ENCODE measurements at regions not wholly inside any gene's neighbourhood (a gene's known extent, or its start where the extent isn't known, plus 50 kb on each side); places are given as distances from the start of the nearest gene placed in this dataset.

- intact Hi-C loops (cut with DNase I) = no loop called here
- Histone ChIP-seq H3K4me1 (no peaks in the 10 kb centered on the region), H3K4me3 (no peak overlapping the region), H3K27me3 (no peaks in the 10 kb centered on the region), H3K27ac (no peak overlapping the region), H3K9me3 (peaks cover 0 to 4% (median 0%) of the 10 kb centered on the region in 4 donors), H3K36me3 (no peaks in the 10 kb centered on the region)
- TF ChIP-seq POLR2A (IDR thresholded peaks at IDR 0.05) (no peak), CTCF (IDR thresholded peaks at IDR 0.05) (no peak)
- 34% methylated on average over 5 of the region's 5 CpGs for WGBS (ENCODE audit: insufficient coverage, low coverage, low lambda C conversion rate, missing lambda C conversion rate)
- no peak for ATAC-seq
- DNase-seq = no peak
Measured at GRCh38 chr14:62062645-62063044, 300.4 kb downstream of the SNAPC1 start.

- H3K4me1 ChIP-seq = no peaks in the 10 kb centered on the region
- DNase-seq = no peak
- no peak overlapping the region for H3K4me3 ChIP-seq
- TF ChIP-seq POLR2A (IDR thresholded peaks at IDR 0.05) (no peak), CTCF (IDR thresholded peaks at IDR 0.05) (no peak)
- no peaks in the 10 kb centered on the region for H3K36me3 ChIP-seq
- H3K27ac ChIP-seq = no peak overlapping the region
- 54% methylated on average over 3 of the region's 3 CpGs for WGBS (ENCODE audit: insufficient coverage, low coverage, low lambda C conversion rate, missing lambda C conversion rate)
- ATAC-seq = no peak
- peaks cover 0 to 4% (median 0%) of the 10 kb centered on the region in 4 donors for H3K9me3 ChIP-seq
- intact Hi-C loops (cut with DNase I) = no loop called here
- H3K27me3 ChIP-seq = no peaks in the 10 kb centered on the region
Measured at GRCh38 chr14:62064751-62065323, 302.6 kb downstream of the SNAPC1 start.

GRCh38 chr14:62066304-62066703 lies 304.1 kb downstream of the SNAPC1 start:
- Histone ChIP-seq H3K4me1 (no peaks in the 10 kb centered on the region), H3K9me3 (peaks cover 0 to 2% (median 0%) of the 10 kb centered on the region in 4 donors), H3K4me3 (no peak overlapping the region), H3K36me3 (no peaks in the 10 kb centered on the region), H3K27me3 (no peaks in the 10 kb centered on the region), H3K27ac (no peak overlapping the region)
- intact Hi-C loops (cut with DNase I) = no loop called here
- ATAC-seq (no peak), DNase-seq (no peak)
- WGBS (ENCODE audit: insufficient coverage, low coverage, low lambda C conversion rate, missing lambda C conversion rate) = 31% methylated on average over 2 of the region's 2 CpGs
- no peak for TF ChIP-seq POLR2A (IDR thresholded peaks at IDR 0.05)
- TF ChIP-seq CTCF (IDR thresholded peaks at IDR 0.05) = no peak

- Histone ChIP-seq H3K27me3 (no peaks in the 10 kb centered on the region), H3K27ac (no peak overlapping the region), H3K4me1 (no peaks in the 10 kb centered on the region), H3K4me3 (no peak overlapping the region), H3K9me3 (no peaks in the 10 kb centered on the region), H3K36me3 (no peaks in the 10 kb centered on the region)
- intact Hi-C loops (cut with DNase I) = no loop called here
- TF ChIP-seq POLR2A (IDR thresholded peaks at IDR 0.05) = no peak
- no peak for TF ChIP-seq CTCF (IDR thresholded peaks at IDR 0.05)
- ATAC-seq (no peak), DNase-seq (no peak)
- 25% methylated on average over 2 of the region's 2 CpGs for WGBS (ENCODE audit: insufficient coverage, low coverage, low lambda C conversion rate, missing lambda C conversion rate)
Measured at GRCh38 chr14:62071039-62071438, 308.8 kb downstream of the SNAPC1 start.

GRCh38 chr14:62076368-62076767 lies 314.1 kb downstream of the SNAPC1 start:
- H3K9me3 ChIP-seq = no peaks in the 10 kb centered on the region
- H3K36me3 ChIP-seq = no peaks in the 10 kb centered on the region
- 70% methylated on average over 4 of the region's 4 CpGs for WGBS (ENCODE audit: insufficient coverage, low coverage, low lambda C conversion rate, missing lambda C conversion rate)
- TF ChIP-seq CTCF (IDR thresholded peaks at IDR 0.05) (no peak), POLR2A (IDR thresholded peaks at IDR 0.05) (no peak)
- no peaks in the 10 kb centered on the region for H3K27me3 ChIP-seq
- no peak overlapping the region for H3K27ac ChIP-seq
- ATAC-seq = no peak
- intact Hi-C loops (cut with DNase I) = no loop called here
- no peak overlapping the region for H3K4me3 ChIP-seq
- no peaks in the 10 kb centered on the region for H3K4me1 ChIP-seq
- no peak for DNase-seq
